GM19328 (cell line): ENCODE measurements at regions not wholly inside any gene's neighbourhood (a gene's known extent, or its start where the extent isn't known, plus 50 kb on each side); places are given as distances from the start of the nearest gene placed in this dataset.

Source experiments
- ATAC-seq: cut with Tn5 transposase; IDR thresholded peaks from one replicate; pipeline ENCODE4 v1.9.1; 2021; ENCODE audit warnings: mild to moderate bottlenecking, moderate library complexity; ENCODE audit not compliant: unreplicated experiment

DNA sequence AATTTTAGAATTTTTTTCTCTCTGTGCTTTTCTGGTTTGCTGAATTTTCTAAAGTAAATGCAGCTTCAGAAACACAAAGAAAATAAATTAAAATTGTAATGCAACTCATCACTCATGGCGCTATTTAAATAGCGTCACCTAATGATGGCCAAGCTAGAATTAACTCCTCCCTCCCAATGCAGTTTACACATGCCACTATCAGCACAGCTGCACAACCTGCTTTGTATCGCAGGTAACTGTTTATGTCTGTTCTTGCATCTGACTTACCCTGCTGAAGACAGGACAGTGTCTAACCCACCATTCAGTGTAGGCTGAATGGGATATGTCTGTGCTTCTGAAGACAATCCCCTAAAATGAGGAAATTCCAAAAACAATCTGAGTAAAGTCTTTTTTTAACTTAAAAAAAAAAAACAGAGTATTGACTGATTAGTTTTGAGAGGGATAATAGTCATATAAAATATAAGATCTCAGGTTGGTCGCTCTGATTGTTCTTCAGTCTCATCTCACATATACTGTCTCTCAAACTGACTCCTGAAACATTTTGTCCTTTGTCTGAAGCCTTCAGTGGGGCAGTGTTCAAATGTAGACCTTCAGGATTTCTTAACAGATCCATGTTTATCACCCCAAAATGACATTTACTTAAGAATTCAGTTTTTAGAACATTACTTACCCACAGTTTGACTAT lies 271.4 kb downstream of the ZEB2 start:
- ATAC-seq: no peak

DNA sequence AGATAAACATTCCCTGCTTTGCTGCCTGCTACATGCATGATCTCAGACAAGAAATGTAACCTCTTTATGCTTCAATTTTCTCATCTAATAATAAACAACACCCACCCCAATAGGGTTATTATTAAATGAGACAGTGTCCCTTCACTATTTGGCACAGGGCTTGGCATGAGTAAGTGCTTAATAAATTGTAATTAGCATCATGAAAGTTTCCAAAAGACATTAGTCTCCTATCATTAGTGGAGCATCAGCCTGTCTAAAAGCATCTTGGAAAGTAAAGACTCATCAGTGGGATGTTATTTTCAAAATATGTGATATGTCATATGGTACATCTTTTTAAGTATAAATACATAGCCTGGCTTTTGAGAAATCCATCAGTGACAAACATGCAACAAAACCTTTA lies 275.0 kb downstream of the ZEB2 start:
- ATAC-seq: no peak

DNA sequence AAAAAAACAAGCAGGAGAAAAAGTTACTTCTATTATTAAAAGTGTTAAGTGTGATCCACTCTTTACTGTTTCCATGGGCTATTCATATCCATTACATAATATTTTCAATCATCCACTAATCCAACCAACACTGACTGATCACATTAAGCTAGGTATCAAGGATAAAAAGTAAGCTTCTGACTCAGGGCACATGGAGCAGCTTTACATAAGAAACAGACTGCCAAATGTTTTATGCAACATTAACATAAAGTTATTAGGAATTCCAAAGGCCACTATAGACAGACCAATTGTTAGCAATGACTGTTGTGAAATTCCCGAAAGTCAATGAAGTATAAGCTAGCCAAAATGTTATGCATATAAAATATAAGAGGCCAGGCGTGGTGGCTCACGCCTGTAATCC lies 277.6 kb downstream of the ZEB2 start:
- no peak for ATAC-seq

DNA sequence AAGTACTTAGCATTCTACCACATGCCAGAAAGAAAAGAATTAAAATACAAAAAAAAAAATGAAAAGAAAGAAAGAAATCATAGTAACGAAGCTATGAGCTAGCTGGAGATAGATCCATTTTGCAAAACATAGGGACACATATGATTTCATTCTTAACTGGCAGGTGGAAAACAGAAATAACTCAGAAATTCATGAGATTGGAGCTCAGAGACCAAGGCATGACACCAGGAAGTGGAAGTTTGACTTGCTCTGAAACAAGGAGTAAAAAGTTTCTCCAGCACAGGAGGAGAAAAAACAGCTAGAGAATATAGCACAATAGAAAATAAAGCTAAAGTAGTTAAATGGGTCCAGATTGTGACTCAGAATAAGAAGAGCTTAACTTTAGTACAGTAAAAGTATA lies 278.1 kb downstream of the ZEB2 start:
- no peak for ATAC-seq

DNA sequence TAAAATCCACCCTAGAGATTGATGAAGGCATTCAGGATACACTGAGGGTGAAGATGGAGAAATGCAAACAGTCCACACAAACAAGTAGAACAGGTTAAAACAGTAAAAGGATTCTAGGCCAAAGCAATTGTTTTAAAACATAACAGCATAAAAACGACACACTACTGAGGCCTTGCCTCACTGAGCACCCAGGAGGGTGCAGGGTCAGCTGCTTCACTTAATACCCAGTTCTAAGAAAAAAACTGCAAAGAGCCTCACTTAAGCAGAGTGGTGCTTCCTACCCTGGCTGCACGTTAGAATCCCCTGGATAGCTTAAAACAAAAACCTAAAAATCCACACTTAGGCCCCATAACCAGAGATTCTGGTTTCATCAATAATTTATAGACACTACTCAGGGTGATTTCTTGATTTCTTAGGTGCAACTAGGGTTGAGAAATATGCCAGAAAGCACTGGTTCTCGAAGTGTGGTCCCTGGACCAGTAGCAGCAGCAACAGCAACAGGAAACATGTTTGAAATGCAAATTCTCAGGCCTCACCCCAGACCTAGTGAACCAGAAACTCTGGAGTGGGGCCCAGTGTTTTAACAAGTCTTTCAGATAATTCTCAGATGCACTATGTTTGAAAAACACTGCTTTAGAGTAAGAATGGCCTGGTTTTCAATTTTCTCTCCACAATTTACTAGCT lies 279.1 kb downstream of the ZEB2 start:
- peak; percentile 81 for ATAC-seq

DNA sequence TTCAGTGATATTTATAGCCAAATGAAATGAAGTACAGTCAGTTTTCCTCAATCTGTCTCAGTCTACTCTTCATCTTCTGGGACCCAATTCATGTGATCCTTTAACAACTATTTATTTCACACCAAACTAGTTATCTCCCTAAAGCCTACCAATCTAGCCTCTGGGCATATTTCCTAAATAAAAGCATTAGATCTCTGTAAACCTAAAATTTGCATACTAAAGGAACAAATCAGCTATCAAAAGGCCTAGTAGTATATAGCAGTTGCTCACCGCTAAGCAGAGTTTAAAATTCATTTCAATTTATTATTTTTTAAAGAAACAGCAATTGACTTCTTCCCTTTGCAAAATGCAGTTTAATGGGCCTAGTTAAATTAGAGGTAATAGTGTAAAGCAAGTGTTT lies 280.2 kb downstream of the ZEB2 start:
- no peak for ATAC-seq

DNA sequence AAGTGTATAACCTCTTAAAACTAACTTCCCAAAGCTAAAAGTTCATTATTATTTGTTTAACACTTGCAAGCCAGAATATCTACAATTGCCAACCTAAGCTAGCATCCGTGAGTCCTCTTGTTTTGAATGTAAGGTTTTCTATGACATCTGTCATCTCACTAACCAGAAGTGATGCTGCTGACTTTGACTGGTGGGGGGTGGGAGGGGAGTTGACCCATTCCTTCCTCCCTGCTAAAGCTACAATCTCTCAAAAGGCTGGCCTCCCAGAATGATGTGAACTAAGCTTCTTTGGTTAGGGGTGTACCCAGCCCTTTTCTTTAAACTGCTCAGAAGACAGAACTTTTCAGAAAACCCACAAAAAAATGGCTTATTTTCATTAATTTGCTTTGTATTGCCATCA lies 280.6 kb downstream of the ZEB2 start:
- no peak for ATAC-seq

DNA sequence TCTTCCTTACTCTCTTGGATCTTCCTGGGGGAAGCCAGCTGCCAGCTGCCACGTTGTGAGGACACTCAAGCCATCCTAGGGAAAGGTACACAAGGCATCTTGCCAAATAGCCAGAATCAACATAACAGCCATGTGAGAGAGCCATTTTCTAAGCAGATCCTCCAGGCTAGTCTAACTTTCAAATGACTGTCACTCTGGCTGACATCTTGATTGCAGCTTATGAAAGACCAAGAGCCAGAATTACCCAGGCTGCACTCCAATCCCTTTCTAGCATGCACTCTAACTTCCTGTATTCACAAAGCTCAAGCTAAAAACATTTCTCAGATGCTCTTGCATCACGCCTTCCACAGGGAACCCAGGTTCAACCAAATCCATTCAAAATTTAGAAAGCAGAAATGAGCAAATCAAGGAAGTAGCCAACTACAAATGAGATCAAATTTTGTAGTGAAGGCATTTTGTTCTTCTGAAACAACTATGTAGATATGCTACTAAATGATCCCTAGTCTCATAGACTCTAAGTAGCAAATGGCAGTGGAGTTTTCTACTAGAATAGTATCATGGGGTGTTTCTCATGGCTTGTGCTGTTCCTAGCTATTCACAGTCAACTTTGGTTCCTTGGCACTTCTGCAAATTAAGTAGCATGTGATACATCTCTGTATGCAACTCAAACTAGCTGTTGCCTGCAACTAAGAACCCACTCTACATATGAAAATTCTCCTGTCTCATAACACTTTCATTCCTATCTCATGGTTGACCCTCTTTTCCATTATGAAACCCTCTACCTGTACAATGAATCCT lies 281.9 kb downstream of the ZEB2 start:
- no peak for ATAC-seq

DNA sequence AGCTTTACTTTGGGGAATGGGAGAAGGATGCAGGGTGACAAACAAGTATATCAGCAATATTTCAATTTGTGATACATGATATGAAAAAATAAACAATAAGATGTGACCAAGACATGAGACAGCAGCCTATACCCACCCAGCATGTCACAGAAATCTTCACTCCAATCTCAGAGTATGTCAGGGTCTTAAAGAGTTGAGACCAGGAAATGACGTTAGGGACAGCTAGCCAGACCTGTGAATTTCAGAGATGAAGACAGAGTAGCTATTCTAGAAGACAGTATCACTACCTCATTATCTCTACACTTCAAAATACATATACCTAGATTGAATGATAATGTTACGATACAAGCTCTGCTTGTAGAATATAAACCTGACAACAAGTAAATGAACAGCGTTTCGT lies 282.8 kb downstream of the ZEB2 start:
- no peak for ATAC-seq

DNA sequence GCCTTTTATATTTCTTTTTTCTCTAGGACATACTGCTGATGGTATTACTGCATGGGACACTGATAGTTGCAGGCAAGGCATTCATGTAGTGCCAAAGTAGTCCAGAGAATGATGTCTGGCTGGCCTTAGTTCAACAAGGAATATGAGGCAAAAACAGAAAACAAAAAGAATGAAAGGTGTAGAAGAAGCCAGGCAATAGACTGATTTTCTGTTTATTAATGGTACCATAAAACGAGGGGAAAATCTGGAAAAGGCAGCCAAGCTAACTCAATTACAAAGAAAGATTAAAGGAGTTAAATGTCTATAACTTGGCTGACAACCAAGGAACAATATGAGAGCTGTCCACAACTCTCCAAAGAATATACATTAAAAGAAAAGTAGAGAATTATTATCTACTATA lies 284.9 kb downstream of the ZEB2 start:
- ATAC-seq: no peak

DNA sequence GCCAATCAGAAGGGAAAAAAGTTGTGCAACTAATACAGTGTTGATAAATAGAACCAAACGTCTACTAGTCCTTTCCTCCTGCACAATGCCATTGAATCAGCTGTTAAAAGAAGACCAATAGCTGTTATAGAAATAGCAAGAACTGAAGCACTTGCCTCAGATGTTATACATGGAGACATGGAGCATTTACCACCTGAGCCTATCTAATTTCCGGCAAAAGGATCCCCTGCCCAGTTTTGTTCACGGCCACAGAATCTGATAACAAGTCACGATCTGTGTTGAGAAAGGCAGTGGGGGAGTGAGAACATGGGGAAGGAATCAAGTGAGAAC lies 285.4 kb downstream of the ZEB2 start:
- ATAC-seq: no peak

DNA sequence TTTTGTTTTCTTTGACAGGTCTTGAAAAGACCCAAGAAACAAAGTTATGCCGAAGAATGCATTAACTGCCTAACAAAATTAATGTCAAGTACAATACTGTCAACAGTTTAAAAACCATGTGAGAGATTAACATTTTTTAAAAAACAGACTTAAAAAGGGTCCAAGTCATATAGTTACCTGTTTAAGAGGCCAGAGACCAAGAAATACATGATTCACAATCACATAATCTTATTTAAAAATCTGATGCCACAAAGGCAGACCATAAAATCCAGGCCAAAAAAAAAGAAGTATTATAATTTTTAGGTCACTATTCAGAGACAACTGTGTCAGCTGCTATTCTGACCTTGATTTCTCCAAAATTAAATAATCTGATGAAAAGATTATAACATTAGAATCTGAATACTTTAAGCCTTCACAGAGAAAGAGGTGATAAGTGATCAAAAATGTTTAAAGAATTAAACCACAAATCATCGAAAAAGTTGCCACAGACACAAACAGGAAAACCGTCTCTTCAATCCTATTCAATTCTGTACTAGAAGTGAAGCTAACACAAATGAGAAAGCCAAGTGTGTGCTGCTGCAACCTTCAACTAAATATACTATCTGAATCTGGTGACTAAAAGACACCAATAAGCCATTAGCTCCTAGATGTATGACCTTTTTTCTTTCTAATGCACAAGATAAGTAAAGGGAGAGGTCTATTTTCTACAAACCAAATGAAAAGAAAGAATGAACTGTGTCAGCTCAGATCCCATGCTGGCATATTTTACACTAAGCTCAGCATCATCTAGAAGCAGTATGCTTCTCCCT lies 286.0 kb downstream of the ZEB2 start:
- ATAC-seq: no peak

DNA sequence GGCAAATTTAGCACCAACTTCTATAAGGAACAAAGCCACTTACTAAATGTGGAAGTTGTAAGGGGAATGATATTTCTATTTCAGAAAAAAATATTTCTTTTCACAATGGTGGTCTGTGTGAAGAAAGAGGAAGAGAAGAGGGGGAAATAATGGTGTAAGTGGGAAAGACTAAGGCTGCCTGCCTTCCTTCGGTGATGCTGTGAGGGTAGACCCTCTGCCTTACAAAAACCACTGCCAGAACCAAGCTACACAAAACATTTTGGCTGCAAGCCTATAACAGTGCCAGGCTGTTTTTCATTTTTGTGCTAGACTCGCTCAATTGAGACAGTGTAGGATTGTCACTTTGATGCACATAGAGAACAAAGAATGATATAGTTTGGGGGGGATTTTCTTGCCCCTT lies 286.6 kb downstream of the ZEB2 start:
- no peak for ATAC-seq

DNA sequence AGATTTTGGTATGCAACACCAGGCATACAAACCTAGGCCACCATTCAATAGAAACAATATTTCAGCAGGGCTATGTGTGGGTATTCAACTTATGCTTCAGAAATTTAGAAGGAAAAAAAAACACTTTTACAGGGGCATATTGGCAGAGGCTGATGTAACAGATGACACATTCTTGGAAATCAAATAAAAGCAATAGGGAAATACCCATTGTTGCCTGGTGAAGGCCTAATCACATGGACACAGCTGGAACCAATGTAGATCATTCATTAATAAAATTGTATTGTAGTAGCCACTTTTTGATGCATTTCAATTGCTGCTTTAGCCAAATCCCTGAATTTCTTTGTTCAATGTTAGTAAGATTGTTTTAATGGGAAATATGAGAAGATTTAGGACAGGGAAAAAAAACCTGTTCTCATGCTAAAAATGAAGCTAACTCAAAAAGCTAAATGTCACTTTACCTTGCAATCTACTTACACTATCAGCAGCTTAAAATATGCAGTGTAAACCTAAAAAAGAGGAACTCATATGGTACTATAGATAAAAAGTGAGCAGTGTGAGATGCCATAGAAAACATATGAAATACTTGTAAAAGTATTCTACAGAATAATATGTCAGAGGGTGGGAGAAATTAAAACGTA lies 289.4 kb downstream of the ZEB2 start:
- ATAC-seq: no peak

DNA sequence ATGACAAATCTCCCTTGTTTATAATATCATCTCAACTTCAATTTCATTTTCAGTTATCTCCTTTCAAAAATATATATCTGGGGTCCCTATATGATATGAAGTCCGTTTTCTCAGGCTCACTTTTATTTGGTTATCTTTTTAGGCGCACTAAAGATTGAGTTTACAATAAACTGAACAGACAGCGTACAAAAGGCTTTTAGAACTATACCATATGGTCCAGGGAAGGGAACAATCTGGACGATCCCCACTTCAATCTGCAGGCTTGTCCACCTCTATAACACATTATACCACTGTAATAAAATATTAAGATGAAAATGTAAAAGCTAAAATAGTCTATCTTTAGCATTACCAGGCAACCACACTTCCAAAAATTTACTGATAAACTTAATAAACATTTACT lies 289.9 kb downstream of the ZEB2 start:
- no peak for ATAC-seq

DNA sequence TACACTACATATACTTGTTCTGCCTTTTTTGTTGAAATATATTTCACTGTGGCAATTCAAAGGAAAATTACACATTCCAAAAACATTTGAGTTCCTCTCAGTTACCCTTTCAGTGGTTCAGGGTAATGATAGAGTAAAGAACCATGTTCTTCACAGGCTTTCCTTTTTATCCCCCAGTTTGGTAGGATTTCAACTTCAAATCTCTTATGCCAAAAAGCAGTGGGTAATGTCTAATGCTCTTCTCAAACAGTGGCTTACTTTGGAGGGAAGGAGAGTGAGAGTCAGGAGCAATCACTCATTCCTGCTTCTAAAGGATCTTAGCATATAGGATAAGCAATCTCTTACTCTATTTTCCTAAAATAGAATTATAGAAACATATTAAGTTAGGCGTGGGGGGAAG lies 290.6 kb downstream of the ZEB2 start:
- no peak for ATAC-seq

DNA sequence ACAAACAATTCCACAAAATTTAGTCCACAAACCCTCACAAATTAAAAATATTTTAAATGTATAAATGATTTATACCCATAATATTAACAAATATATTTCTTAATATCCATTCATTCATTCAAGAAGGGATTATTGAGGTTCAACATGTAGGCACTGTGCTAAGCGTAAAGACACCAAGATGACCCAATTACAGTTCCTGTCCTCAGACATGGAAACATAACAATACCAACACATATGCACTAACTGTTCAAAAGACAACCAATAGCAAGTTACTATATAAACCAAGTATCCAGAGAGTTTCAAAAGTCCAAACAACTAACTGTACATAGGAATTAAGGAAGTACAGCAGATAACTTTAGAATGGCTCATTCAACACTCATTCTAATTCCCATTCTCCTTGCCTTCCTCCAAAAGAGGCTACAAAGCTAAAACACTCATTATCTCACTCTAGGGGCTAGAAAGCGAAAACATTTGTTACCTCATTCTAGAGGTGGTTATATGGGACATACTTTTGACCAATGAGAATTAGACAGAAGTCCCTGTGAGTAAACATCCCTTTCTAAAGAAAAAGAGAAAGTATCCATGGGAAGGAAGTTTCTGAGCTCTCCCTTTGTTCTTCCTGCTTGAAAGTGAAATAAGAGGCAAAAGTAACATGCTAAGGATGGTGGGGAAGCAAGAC lies 292.4 kb downstream of the ZEB2 start:
- no peak for ATAC-seq

DNA sequence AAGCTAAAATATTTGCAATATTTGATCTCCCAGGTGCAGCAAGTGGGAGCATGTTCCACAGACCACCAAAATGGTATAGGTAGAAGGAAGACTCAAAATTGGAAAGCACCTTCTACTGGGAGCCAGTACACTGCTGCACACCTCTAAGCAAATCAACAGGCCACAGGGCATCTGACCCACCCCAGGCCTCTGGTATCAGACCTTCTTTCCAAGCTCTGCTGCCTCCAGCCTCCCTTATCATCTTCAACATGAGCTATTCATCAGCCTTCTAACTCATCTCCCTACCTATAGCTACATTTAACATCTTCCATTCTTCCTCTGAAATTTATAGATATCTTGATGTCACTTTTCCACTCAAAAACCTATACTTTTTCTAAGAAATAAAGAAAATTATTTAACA lies 294.8 kb downstream of the ZEB2 start:
- no peak for ATAC-seq

DNA sequence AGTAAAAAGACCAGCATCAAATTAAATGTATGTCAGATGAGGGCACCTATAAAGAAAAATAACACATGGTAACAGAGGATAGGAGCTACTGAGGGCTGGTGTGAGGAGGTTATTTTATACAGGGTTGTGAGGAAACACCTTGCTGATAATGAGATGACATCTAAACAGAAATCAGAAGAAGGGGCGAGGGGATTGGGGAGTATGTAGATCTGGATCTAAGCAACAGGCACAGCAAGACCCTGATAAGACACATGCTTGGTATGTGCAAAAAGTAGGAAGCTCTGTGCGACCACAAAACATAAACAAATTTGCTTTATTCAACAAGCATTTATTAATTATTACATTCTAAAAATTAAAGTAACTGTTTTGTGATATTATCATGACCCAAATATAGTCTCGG lies 295.4 kb downstream of the ZEB2 start:
- ATAC-seq: no peak

DNA sequence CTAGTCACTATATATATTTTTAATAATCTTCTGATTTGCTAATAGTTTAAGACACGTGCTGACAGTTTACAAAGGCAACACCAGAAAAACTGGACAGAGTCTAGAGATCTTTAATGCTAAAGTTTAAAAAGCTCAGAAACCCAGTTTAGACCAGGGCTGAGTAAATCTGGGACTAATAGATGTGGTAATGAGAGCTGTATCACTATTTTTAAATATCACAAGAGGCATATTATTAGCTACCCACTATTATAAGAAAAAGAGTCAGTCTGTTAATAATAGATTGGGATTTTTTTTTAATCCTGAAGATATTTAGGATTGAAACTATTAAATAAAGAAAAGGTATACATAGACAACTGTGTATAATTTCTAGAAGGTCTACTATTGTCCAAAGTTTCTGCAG lies 299.9 kb downstream of the ZEB2 start:
- ATAC-seq: no peak
